ENCODE measurements at regions not wholly inside any gene's neighbourhood (a gene's known extent, or its start where the extent isn't known, plus 50 kb on each side); places are given as distances from the start of the nearest gene placed in this dataset.
"Not testable (repeated sequence)": the region's sequence is repeated elsewhere in the genome, so short reads cannot be mapped to it uniquely, and the experiment has no call there.

- no peak for DNase-seq (ENCODE audit: low read depth in 2 of 2)
Measured at GRCh38 chr1:217921126-217921904, 290.2 kb downstream of the SPATA17 start.

GRCh38 chr1:217924924-217925323 lies 293.8 kb downstream of the SPATA17 start:
- DNase-seq (ENCODE audit: low read depth in 2 of 2) = no peak

- no peak for DNase-seq (ENCODE audit: low read depth in 2 of 2)
Measured at GRCh38 chr1:217929213-217929885, 298.2 kb downstream of the SPATA17 start.

GRCh38 chr1:217943361-217943760 lies 312.2 kb downstream of the SPATA17 start:
- no peak for DNase-seq (ENCODE audit: low read depth in 2 of 2)

- no peak for DNase-seq (ENCODE audit: low read depth in 2 of 2)
Measured at GRCh38 chr1:217944550-217944949, 313.4 kb downstream of the SPATA17 start.

- DNase-seq (ENCODE audit: low read depth in 2 of 2) = no peak
Measured at GRCh38 chr1:217946511-217946910, 315.4 kb downstream of the SPATA17 start.

- DNase-seq (ENCODE audit: low read depth in 2 of 2) = peak; percentile 4 to 10
Measured at GRCh38 chr1:217948741-217949140, 317.6 kb downstream of the SPATA17 start.

GRCh38 chr1:217953330-217953729 lies 322.2 kb downstream of the SPATA17 start:
- DNase-seq (ENCODE audit: low read depth in 2 of 2) = no peak

GRCh38 chr1:217953922-217954321 lies 322.8 kb downstream of the SPATA17 start:
- no peak for DNase-seq (ENCODE audit: low read depth in 2 of 2)

GRCh38 chr1:217955723-217956122 lies 324.6 kb downstream of the SPATA17 start:
- no peak for DNase-seq (ENCODE audit: low read depth in 2 of 2)

GRCh38 chr1:217965156-217965786 lies 319.8 kb upstream of the RRP15 start:
- no peak for DNase-seq (ENCODE audit: low read depth in 2 of 2)

GRCh38 chr1:217968085-217968484 lies 317.0 kb upstream of the RRP15 start:
- DNase-seq (ENCODE audit: low read depth in 2 of 2) = no peak

GRCh38 chr1:217969428-217969827 lies 315.7 kb upstream of the RRP15 start:
- DNase-seq (ENCODE audit: low read depth in 2 of 2) = no peak

GRCh38 chr1:217977943-217978342 lies 307.1 kb upstream of the RRP15 start:
- DNase-seq (ENCODE audit: low read depth in 2 of 2) = no peak

GRCh38 chr1:217981430-217981829 lies 303.7 kb upstream of the RRP15 start:
- no peak for DNase-seq (ENCODE audit: low read depth in 2 of 2)

- no peak for DNase-seq (ENCODE audit: low read depth in 2 of 2)
Measured at GRCh38 chr1:217982331-217983050, 302.6 kb upstream of the RRP15 start.

- no peak for DNase-seq (ENCODE audit: low read depth in 2 of 2)
Measured at GRCh38 chr1:217983051-217983375, 302.1 kb upstream of the RRP15 start.

GRCh38 chr1:217985641-217986040 lies 299.5 kb upstream of the RRP15 start:
- no peak for DNase-seq (ENCODE audit: low read depth in 2 of 2)

- DNase-seq (ENCODE audit: low read depth in 2 of 2) = no peak
Measured at GRCh38 chr1:217989510-217989909, 295.6 kb upstream of the RRP15 start.

- no peak for DNase-seq (ENCODE audit: low read depth in 2 of 2)
Measured at GRCh38 chr1:217993439-217993838, 291.7 kb upstream of the RRP15 start.

- not testable (repeated sequence) for DNase-seq (ENCODE audit: low read depth in 2 of 2)
Measured at GRCh38 chr1:218008296-218008695, 276.8 kb upstream of the RRP15 start.

- DNase-seq (ENCODE audit: low read depth in 2 of 2) = not testable (repeated sequence)
Measured at GRCh38 chr1:218015106-218015505, 270.0 kb upstream of the RRP15 start.

Data from fibroblast of skin of left quadriceps (primary cell).